ENCODE measurements at regions not wholly inside any gene's neighbourhood (a gene's known extent, or its start where the extent isn't known, plus 50 kb on each side); places are given as distances from the start of the nearest gene placed in this dataset.
"Not testable (repeated sequence)": the region's sequence is repeated elsewhere in the genome, so short reads cannot be mapped to it uniquely, and the experiment has no call there.

DNA sequence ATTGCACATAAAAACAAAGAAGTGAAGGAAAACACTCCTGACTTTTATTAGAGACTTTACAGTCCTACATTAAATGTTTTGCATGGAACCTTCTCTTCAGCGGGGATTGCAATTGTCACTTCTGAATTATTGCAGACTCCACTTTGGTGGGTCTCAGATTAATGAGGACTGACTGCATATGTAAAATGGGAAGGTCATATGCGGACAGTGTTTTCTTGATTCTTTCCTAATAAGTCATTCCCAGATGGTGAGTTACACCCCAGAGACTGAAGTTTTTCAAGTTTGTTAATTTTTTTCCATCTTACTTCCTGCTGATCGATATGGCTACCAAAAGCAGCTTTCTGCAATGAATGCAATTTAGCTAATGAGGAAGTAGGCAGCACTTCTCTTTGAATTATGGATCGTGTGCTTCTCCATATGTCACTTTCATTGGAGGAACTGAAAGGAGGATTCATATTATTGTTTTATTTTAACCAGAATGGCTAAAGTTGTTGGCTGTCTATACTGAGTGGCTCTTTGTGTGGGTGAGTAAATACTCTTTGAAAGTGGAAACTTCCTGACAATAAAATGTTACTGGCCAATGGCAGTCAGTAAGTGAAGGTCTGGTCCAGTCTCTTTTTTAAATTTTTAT is 119.3 kb upstream of the CLNK start:
- POLR2A ChIA-PET: interaction anchor here (0.7 kb wide), 1 partner anchor 146 kb away, joined by 3 read pairs; no protein-coding TSS in a partner anchor
- H3K9me3 Mint-ChIP-seq: peaks cover 9% of the 10 kb centered on the region
- H3K36me3 Mint-ChIP-seq (ENCODE audit: low read depth): no peaks in the 10 kb centered on the region
- H3K27me3 Mint-ChIP-seq: no peaks in the 10 kb centered on the region
- CTCF ChIA-PET: interaction anchor here (1.1 kb wide), 1 partner anchor 12 kb away, joined by 3 read pairs; no protein-coding TSS in a partner anchor
- no peaks in the 10 kb centered on the region for H3K4me1 Mint-ChIP-seq
- DNase-seq: no peak
- no peak overlapping the region for H3K27ac Mint-ChIP-seq
- H3K4me3 Mint-ChIP-seq: no peak overlapping the region

- DNase-seq: no peak
- H3K36me3 Mint-ChIP-seq (ENCODE audit: low read depth): no peaks in the 10 kb centered on the region
- POLR2A ChIA-PET: no interaction called here
These were observed 102.8 kb upstream of the CLNK start for GRCh38 chr4:10787365-10787764.

GRCh38 chr4:10784621-10785020 is 100.1 kb upstream of the CLNK start:
- POLR2A ChIA-PET: no interaction called here
- H3K9me3 Mint-ChIP-seq: peaks cover 2% of the 10 kb centered on the region
- DNase-seq: no peak
- no peaks in the 10 kb centered on the region for H3K36me3 Mint-ChIP-seq (ENCODE audit: low read depth)
- CTCF ChIA-PET: no interaction called here
- no peaks in the 10 kb centered on the region for H3K4me1 Mint-ChIP-seq
- H3K4me3 Mint-ChIP-seq: no peak overlapping the region
- no peak overlapping the region for H3K27ac Mint-ChIP-seq
- H3K27me3 Mint-ChIP-seq: no peaks in the 10 kb centered on the region

More at GRCh38 chr4:10787365-10787764, 102.8 kb upstream of the CLNK start:
- CTCF ChIA-PET: no interaction called here
- H3K9me3 Mint-ChIP-seq: peaks cover 2% of the 10 kb centered on the region
- H3K27me3 Mint-ChIP-seq: no peaks in the 10 kb centered on the region
- no peaks in the 10 kb centered on the region for H3K4me1 Mint-ChIP-seq
- H3K27ac Mint-ChIP-seq: peak overlapping the region; percentile 61
- H3K4me3 Mint-ChIP-seq: no peak overlapping the region

- Mint-ChIP-seq H3K27ac (no peak overlapping the region), H3K4me1 (no peaks in the 10 kb centered on the region), H3K9me3 (no peaks in the 10 kb centered on the region), H3K36me3 (ENCODE audit: low read depth) (no peaks in the 10 kb centered on the region), H3K27me3 (no peaks in the 10 kb centered on the region), H3K4me3 (peak overlapping the region; percentile 4)
- DNase-seq: no peak
- ChIA-PET POLR2A (no interaction called here), CTCF (no interaction called here)
These were observed 98.8 kb upstream of the CLNK start for GRCh38 chr4:10783351-10783750.

GRCh38 chr4:10781805-10782204 is 97.2 kb upstream of the CLNK start:
- H3K27me3 Mint-ChIP-seq: no peaks in the 10 kb centered on the region
- no peaks in the 10 kb centered on the region for H3K9me3 Mint-ChIP-seq
- no peak overlapping the region for H3K4me3 Mint-ChIP-seq
- POLR2A ChIA-PET: no interaction called here
- no peaks in the 10 kb centered on the region for H3K36me3 Mint-ChIP-seq (ENCODE audit: low read depth)
- no peak for DNase-seq
- H3K4me1 Mint-ChIP-seq: no peaks in the 10 kb centered on the region
- no peak overlapping the region for H3K27ac Mint-ChIP-seq
- CTCF ChIA-PET: no interaction called here

DNA sequence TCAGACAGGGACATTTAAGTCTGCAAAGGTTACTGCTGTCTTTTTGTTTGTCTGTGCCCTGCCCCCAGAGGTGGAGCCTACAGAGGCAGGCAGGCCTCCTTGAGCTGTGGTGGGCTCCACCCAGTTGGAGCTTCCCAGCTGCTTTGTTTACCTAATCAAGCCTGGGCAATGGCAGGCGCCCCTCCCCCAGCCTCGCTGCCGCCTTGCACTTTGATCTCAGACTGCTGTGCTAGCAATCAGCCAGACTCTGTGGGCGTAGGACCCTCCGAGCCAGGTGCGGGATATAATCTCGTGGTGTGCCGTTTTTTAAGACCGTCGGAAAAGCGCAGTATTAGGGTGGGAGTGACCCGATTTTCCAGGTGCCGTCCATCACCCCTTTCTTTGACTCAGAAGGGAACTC is 96.2 kb upstream of the CLNK start:
- CTCF ChIA-PET; H3K9me3 Mint-ChIP-seq; H3K4me1 Mint-ChIP-seq; DNase-seq; POLR2A ChIA-PET; H3K36me3 Mint-ChIP-seq (ENCODE audit: low read depth); H3K27ac Mint-ChIP-seq; H3K27me3 Mint-ChIP-seq; H3K4me3 Mint-ChIP-seq: not testable (repeated sequence)

DNA sequence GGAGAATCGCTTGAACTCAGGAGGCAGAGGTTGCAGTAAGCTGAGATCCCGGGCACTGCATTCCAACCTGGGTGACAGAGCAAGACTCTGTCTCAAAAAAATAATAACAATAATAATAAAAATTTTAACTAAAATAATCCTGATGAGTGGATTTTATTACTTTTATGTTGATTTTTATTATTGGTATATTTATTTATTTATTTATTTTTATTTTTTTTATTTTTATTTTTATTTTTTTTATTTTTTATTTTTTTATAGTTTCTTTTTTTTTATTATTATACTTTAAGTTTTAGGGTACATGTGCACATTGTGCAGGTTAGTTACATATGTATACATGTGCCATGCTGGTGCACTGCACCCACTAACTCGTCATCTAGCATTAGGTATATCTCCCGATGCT is 90.6 kb upstream of the CLNK start:
- CTCF ChIA-PET; H3K4me1 Mint-ChIP-seq; DNase-seq; H3K27me3 Mint-ChIP-seq; H3K9me3 Mint-ChIP-seq; H3K36me3 Mint-ChIP-seq (ENCODE audit: low read depth); H3K4me3 Mint-ChIP-seq; H3K27ac Mint-ChIP-seq; POLR2A ChIA-PET: not testable (repeated sequence)

DNA sequence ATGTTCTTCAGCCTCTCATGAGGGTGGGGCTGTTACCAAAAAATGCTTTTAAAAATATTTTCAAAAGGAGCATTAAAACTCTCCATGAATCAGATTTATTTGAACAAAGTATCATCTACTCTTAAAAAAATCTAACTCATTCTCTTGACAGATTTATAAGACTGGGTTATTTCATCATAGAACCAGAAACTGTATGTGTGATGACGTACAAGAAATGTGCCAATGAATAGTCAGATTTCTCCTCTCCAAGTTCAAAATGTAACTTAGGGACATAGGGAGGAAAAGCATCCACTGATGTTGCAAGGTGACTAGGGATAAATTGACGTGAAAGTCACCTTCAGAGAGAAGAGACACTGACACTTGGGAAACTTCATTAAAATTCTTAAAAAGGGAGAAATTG is 89.1 kb upstream of the CLNK start:
- no peak for DNase-seq
- Mint-ChIP-seq H3K4me3 (no peak overlapping the region), H3K36me3 (ENCODE audit: low read depth) (no peaks in the 10 kb centered on the region), H3K4me1 (no peaks in the 10 kb centered on the region), H3K27me3 (no peaks in the 10 kb centered on the region), H3K9me3 (peaks cover 3% of the 10 kb centered on the region), H3K27ac (no peak overlapping the region)
- POLR2A ChIA-PET: no interaction called here
- CTCF ChIA-PET: interaction anchor here (1.6 kb wide), 1 partner anchor 12 kb away, joined by 4 read pairs; no protein-coding TSS in a partner anchor

DNA sequence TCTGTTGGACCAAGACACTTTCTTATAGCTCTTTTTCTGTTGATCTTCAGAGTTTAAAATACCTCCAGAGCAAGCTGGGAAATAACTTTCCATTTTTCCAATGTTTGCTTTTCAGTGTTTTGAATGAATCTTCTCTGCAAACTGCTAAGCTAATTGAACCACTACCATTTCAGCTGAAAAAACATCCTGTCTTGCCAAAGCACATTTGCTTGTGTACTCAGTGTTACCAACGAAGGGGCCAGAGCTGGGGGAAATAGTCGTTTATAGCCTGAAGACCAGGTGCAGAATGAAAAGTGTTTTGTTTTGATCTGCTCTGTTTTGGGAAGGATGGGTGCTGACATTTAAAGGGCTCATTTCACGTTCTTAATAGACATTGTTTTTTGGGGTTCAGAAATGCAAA is 88.4 kb upstream of the CLNK start:
- Mint-ChIP-seq H3K27ac (no peak overlapping the region), H3K36me3 (ENCODE audit: low read depth) (no peaks in the 10 kb centered on the region), H3K27me3 (no peaks in the 10 kb centered on the region), H3K4me1 (no peaks in the 10 kb centered on the region), H3K4me3 (no peak overlapping the region), H3K9me3 (peaks cover 3% of the 10 kb centered on the region)
- no peak for DNase-seq
- POLR2A ChIA-PET: no interaction called here
- CTCF ChIA-PET: interaction anchor here (1.6 kb wide), 1 partner anchor 11 kb away, joined by 4 read pairs; no protein-coding TSS in a partner anchor

GRCh38 chr4:10765386-10765785 is 80.8 kb upstream of the CLNK start:
- CTCF ChIA-PET: no interaction called here

GRCh38 chr4:10762561-10762960 is 78.0 kb upstream of the CLNK start:
- H3K9me3 Mint-ChIP-seq: peaks cover 12% of the 10 kb centered on the region
- no peaks in the 10 kb centered on the region for H3K27me3 Mint-ChIP-seq
- H3K27ac Mint-ChIP-seq: no peak overlapping the region
- H3K4me3 Mint-ChIP-seq: no peak overlapping the region
- H3K4me1 Mint-ChIP-seq: no peaks in the 10 kb centered on the region
- no peak for DNase-seq
- H3K36me3 Mint-ChIP-seq (ENCODE audit: low read depth): no peaks in the 10 kb centered on the region
- POLR2A ChIA-PET: no interaction called here
- CTCF ChIA-PET: interaction anchor here (1.5 kb wide), 1 partner anchor 10 kb away, joined by 4 read pairs; no protein-coding TSS in a partner anchor

More at GRCh38 chr4:10765386-10765785, 80.8 kb upstream of the CLNK start:
- DNase-seq: no peak
- Mint-ChIP-seq H3K4me3 (no peak overlapping the region), H3K4me1 (no peaks in the 10 kb centered on the region), H3K36me3 (ENCODE audit: low read depth) (no peaks in the 10 kb centered on the region), H3K27me3 (no peaks in the 10 kb centered on the region), H3K27ac (no peak overlapping the region), H3K9me3 (peaks cover 12% of the 10 kb centered on the region)
- POLR2A ChIA-PET: no interaction called here

DNA sequence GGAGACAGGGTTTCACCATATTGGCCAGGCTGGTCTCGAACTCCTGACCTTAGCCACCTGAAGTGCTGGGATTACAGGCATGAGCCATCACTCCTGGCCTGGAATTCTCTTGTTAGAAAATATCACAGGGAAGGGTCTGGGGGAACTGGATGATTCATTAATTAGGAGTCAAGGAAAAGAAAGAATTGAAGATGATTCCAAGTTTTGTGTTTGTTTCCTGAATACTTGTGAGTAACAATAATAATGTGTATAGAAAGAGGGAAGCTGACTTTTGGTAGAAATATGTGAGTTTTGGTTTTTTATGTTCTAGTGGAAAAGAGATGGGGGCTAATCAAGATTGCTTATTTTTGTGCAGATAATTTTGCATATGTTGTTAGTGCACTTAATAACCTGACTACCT is 77.3 kb upstream of the CLNK start:
- H3K27me3 Mint-ChIP-seq: no peaks in the 10 kb centered on the region
- no peaks in the 10 kb centered on the region for H3K36me3 Mint-ChIP-seq (ENCODE audit: low read depth)
- H3K4me1 Mint-ChIP-seq: no peaks in the 10 kb centered on the region
- no peak overlapping the region for H3K4me3 Mint-ChIP-seq
- no peak for DNase-seq
- ChIA-PET CTCF (interaction anchor here (1.5 kb wide), 1 partner anchor 11 kb away, joined by 4 read pairs; no protein-coding TSS in a partner anchor), POLR2A (no interaction called here)
- no peak overlapping the region for H3K27ac Mint-ChIP-seq
- peaks cover 12% of the 10 kb centered on the region for H3K9me3 Mint-ChIP-seq

DNA sequence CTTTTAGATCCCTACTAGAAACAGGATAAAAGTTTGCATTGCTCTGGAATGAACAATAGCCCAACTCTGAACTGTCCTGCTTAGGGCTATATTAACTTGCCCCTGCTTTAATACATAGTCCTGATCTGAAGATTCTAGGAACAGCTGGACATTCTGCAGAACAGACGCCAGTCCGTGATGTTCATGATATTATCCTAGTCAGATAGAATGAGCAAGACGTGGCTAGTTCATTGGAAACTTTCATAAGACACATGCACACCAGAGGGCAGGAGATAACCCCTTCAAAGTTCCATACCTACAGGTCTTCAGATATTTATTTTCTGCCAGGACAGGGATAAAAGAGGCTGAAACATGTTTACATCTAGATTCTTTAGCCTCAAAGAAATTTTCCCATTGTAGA is 75.5 kb upstream of the CLNK start:
- no peak overlapping the region for H3K27ac Mint-ChIP-seq
- POLR2A ChIA-PET: no interaction called here
- H3K4me1 Mint-ChIP-seq: no peaks in the 10 kb centered on the region
- H3K9me3 Mint-ChIP-seq: peaks cover 10% of the 10 kb centered on the region
- H3K4me3 Mint-ChIP-seq: no peak overlapping the region
- DNase-seq: no peak
- CTCF ChIA-PET: no interaction called here
- H3K27me3 Mint-ChIP-seq: no peaks in the 10 kb centered on the region
- H3K36me3 Mint-ChIP-seq (ENCODE audit: low read depth): no peaks in the 10 kb centered on the region

DNA sequence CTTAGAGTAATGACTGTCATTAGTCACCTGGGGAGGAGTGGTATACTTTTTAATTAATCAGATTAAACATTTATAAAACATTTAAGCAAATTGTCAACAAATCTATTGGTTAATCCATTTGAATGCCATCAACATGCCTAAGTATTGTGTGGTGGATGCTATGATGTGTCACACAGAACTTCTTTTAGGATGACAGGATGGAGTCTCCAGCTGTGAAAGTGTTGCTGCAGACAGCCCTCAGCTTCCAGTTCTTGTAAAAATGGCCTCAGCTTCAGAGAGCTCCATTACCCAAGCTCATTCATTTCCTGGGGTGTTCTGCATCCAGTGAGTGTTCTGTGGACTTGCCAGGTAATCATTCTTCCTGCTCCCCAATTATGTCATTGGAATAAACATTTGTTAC is 74.3 kb upstream of the CLNK start:
- CTCF ChIA-PET: no interaction called here
- no peaks in the 10 kb centered on the region for H3K4me1 Mint-ChIP-seq
- H3K36me3 Mint-ChIP-seq (ENCODE audit: low read depth): no peaks in the 10 kb centered on the region
- no peak for DNase-seq
- H3K27ac Mint-ChIP-seq: no peak overlapping the region
- H3K27me3 Mint-ChIP-seq: no peaks in the 10 kb centered on the region
- POLR2A ChIA-PET: no interaction called here
- H3K9me3 Mint-ChIP-seq: peaks cover 2% of the 10 kb centered on the region
- no peak overlapping the region for H3K4me3 Mint-ChIP-seq

All from activated CD4-positive, alpha-beta T cell treated with anti-CD3 and anti-CD28 coated beads, Interleukin-2, amount 10 ng/mL, durations not matched to agents 7 days and 5 days (primary cell).